GM12872 (cell line): ENCODE measurements at regions not wholly inside any gene's neighbourhood (a gene's known extent, or its start where the extent isn't known, plus 50 kb on each side); places are given as distances from the start of the nearest gene placed in this dataset.

Experiments used
- CTCF ChIP-seq: IDR thresholded peaks from 3 replicates; pipeline ENCODE4 v1.5.1; 2011; ENCODE audit warnings: low read depth, mild to moderate bottlenecking, low read length, moderate library complexity; ENCODE audit not compliant: insufficient read depth

DNA sequence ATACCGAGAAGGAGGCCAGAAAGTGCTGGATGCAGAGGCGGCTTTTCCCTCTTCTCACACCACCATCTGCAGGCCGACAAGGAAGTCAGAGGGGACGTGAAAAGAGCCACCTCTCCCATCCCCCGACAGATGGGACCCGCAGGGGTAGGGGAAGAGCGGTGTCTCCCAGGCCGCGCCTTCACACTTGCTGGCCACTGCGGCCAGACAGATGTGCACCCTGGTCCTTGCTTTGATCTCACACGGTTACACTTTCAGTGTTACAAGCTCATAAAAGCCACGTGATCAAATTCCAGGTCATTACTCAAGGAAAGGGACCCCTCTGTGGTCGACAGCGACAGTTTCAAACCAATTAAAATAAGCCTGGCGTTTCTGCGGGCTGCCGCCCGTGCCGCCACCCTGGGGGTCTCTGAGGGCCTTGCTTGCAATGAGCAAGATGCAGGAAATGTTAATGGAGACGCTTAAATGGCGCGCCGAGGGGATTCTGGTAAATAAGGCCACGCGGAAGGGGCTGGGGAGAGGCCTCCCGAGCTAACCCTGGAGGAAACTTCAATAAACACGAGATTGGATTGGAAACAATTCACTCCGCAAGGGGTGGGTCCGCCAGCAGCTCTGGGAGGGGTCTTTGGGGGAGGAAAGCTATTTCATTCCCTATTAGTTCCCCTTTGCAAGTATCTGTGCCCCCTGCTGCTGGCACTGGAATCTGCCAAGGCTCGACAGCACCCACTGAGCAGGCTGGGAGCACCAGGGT lies 240.9 kb downstream of the ENGASE start:
- no peak for TF ChIP-seq CTCF

GRCh38 chr17:79314617-79315357 lies 240.2 kb downstream of the ENGASE start:
- TF ChIP-seq CTCF = no peak

GRCh38 chr17:79311373-79311772 lies 236.7 kb downstream of the ENGASE start:
- TF ChIP-seq CTCF = no peak

DNA sequence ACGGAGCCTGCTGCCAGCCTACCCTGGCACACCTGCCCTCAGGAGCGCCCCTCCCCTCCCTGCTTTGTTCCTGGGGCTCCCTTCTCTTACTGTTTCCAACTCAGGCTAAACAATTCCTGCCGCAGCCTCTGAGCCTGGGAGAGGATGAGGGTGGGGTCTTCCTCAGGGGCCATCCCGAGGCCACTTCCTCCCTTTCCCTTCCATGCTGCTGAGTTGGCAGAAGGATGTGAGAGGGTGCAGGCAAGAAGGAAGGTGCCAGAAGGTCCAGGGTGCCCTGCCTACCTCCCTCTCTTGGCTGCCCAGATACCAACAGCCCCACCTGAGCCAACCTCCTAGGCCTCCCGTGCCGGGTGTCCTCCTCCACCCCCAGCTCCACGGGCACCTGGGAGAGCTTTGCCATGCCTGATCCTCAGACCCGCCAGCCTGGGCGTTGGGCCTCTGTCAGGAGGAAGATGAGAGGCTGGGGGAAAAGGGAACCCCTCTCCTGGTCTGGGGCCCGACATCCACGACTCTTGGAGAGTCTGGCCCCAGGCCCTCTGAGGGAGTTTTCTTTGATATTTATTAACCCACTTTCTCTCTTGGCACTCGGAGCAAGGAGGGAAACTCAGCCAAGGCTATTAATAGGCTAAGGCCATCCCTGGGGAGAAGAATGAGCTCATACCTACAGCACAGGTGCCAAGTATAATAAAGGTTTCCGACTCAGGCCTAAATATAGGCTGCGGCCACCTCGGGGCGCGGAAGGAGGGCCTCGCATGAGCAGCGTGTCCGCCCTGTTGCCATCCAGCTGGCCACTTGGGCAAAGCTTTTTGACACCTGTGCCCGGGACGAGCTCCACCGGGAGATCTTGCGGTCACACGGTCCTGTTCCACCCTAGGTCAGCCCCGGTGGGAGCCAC lies 232.0 kb downstream of the ENGASE start:
- TF ChIP-seq CTCF = no peak

- TF ChIP-seq CTCF = no peak
Observed at GRCh38 chr17:79305768-79306423, 231.3 kb downstream of the ENGASE start.

DNA sequence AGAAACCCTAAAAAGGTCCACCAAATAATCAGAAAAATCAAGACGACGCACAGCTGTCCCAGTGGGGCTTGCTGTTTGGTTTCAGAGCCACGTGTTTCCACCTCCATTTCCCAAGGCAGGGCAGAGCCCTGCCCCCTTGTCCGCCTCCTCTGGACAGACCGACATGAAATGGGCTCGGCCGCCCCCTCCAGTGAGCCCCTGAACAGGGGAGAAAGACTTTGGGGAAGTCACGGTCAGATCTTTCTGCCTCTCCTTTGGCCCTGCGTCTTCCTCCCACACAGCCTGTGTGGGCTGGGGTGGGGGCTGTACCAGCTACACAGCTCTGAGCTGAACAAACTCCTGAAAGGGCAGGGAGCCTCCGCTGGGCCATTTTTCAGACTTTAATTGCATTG lies 230.7 kb downstream of the ENGASE start:
- TF ChIP-seq CTCF = no peak
